H9 (cell line): ENCODE measurements at regions not wholly inside any gene's neighbourhood (a gene's known extent, or its start where the extent isn't known, plus 50 kb on each side); places are given as distances from the start of the nearest gene placed in this dataset.

Experiments
- DNase-seq: peaks from one replicate; pipeline ENCODE4 v3.0.0-alpha.2; 2017
- H2AFZ ChIP-seq: one replicate; pipeline ENCODE4 v1.6.1; 2013; ENCODE audit warnings: mild to moderate bottlenecking, low read length, control low read depth, moderate library complexity
- H2AK5ac ChIP-seq: 2 replicates; pipeline ENCODE4 v1.6.1; 2013; ENCODE audit warnings: low read length, control low read depth, mixed read lengths; ENCODE audit not compliant: insufficient read length
- H2BK120ac ChIP-seq: one replicate; pipeline ENCODE4 v1.6.1; 2013; ENCODE audit warnings: low read depth, mild to moderate bottlenecking, low read length, control low read depth, inconsistent platforms; ENCODE audit not compliant: poor library complexity, severe bottlenecking
- H2BK12ac ChIP-seq: 2 replicates; pipeline ENCODE4 v1.6.1; 2013; ENCODE audit warnings: low read length, control low read depth, mixed read lengths, low read depth; ENCODE audit not compliant: insufficient read length
- H2BK15ac ChIP-seq: 2 replicates; pipeline ENCODE4 v1.6.1; 2013; ENCODE audit warnings: low read depth, low read length, control low read depth
- H2BK20ac ChIP-seq: one replicate; pipeline ENCODE4 v1.6.1; 2013; ENCODE audit warnings: low read depth, mild to moderate bottlenecking, low read length, control low read depth, inconsistent platforms; ENCODE audit not compliant: poor library complexity, severe bottlenecking
- H2BK5ac ChIP-seq: 2 replicates; pipeline ENCODE4 v1.6.1; 2013; ENCODE audit warnings: low read length, control low read depth, mixed read lengths; ENCODE audit not compliant: insufficient read length
- H3K14ac ChIP-seq: 2 replicates; pipeline ENCODE4 v1.6.1; 2013; ENCODE audit warnings: low read length, control low read depth; ENCODE audit not compliant: insufficient read depth
- H3K18ac ChIP-seq: 2 replicates; pipeline ENCODE4 v1.6.1; 2013; ENCODE audit warnings: low read depth, mild to moderate bottlenecking, mixed read lengths, low read length, control low read depth; ENCODE audit not compliant: insufficient read length
- H3K23ac ChIP-seq: 2 replicates; pipeline ENCODE4 v1.6.1; 2013; ENCODE audit warnings: low read length, control low read depth, mixed read lengths, low read depth; ENCODE audit not compliant: insufficient read length
- H3K23me2 ChIP-seq: 2 replicates; pipeline ENCODE4 v1.6.1; 2013; ENCODE audit warnings: low read depth, mild to moderate bottlenecking, mixed read lengths, low read length, control low read depth; ENCODE audit not compliant: insufficient read length, poor library complexity, severe bottlenecking
- H3K27ac ChIP-seq: 2 replicates; pipeline ENCODE4 v1.5.1; 2013; ENCODE audit warnings: low read length, control low read depth, mixed read lengths, low read depth; ENCODE audit not compliant: insufficient read length
- H3K27me3 ChIP-seq: 2 replicates; pipeline ENCODE4 v1.6.1; 2013; ENCODE audit warnings: low read length, control low read depth, inconsistent platforms; ENCODE audit not compliant: insufficient read depth
- H3K4ac ChIP-seq: 2 replicates; pipeline ENCODE4 v1.6.1; 2013; ENCODE audit warnings: low read depth, mild to moderate bottlenecking, control low read depth, inconsistent platforms, low read length, moderate library complexity
- H3K4me1 ChIP-seq: 2 replicates; pipeline ENCODE4 v1.6.1; 2013; ENCODE audit warnings: low read length, control low read depth, inconsistent platforms; ENCODE audit not compliant: insufficient read depth
- H3K4me2 ChIP-seq: 2 replicates; pipeline ENCODE4 v1.6.1; 2013; ENCODE audit warnings: low read length, control low read depth, mixed read lengths; ENCODE audit not compliant: insufficient read length, insufficient read depth
- H3K56ac ChIP-seq: 2 replicates; pipeline ENCODE4 v1.6.1; 2013; ENCODE audit warnings: low read depth, mild to moderate bottlenecking, mixed read lengths, low read length, control low read depth; ENCODE audit not compliant: insufficient read length
- H3K79me1 ChIP-seq: 2 replicates; pipeline ENCODE4 v1.6.1; 2013; ENCODE audit warnings: low read depth, mild to moderate bottlenecking, moderate library complexity, low read length, control low read depth, inconsistent platforms; ENCODE audit not compliant: insufficient read depth, poor library complexity, severe bottlenecking
- H3K79me2 ChIP-seq: 2 replicates; pipeline ENCODE4 v1.6.1; 2013; ENCODE audit warnings: low read length, control low read depth, inconsistent platforms; ENCODE audit not compliant: insufficient read depth
- H3K9ac ChIP-seq: 2 replicates; pipeline ENCODE4 v1.6.1; 2013; ENCODE audit warnings: low read length, control low read depth, mixed read lengths; ENCODE audit not compliant: insufficient read length; ENCODE audit errors: extremely low read depth
- H3K9me3 ChIP-seq: one replicate; pipeline ENCODE4 v1.6.1; 2013; ENCODE audit warnings: low read depth, low read length, inconsistent platforms; ENCODE audit not compliant: control insufficient read depth
- H3T11ph ChIP-seq: one replicate; pipeline ENCODE4 v1.6.1; 2013; ENCODE audit warnings: mild to moderate bottlenecking, low read length, control low read depth, inconsistent platforms
- H4K20me1 ChIP-seq: one replicate; pipeline ENCODE4 v1.6.1; 2013; ENCODE audit not compliant: control insufficient read depth, insufficient read length, insufficient read depth
- H4K5ac ChIP-seq: 2 replicates; pipeline ENCODE4 v1.6.1; 2013; ENCODE audit warnings: low read depth, mild to moderate bottlenecking, mixed read lengths, low read length, control low read depth; ENCODE audit not compliant: insufficient read length
- H4K8ac ChIP-seq: replicated peaks from 2 replicates; pipeline ENCODE4 v1.6.1; 2013; ENCODE audit warnings: low read length, control low read depth, mixed read lengths, low read depth; ENCODE audit not compliant: insufficient read length
- H4K91ac ChIP-seq: 2 replicates; pipeline ENCODE4 v1.6.1; 2013; ENCODE audit warnings: low read depth, mild to moderate bottlenecking, moderate library complexity, mixed read lengths, low read length, control low read depth; ENCODE audit not compliant: insufficient read length
- H3K27ac Mint-ChIP-seq, 3 experiments: 2 replicates in 2 of 3; 3 replicates in 1 of 3; pipeline ENCODE4 v1.8.0; 2020 to 2021; ENCODE audit warnings: mixed read lengths in 3 of 3, mild to moderate bottlenecking in 1 of 3, moderate library complexity in 1 of 3
- H3K27me3 Mint-ChIP-seq: 2 replicates; pipeline ENCODE4 v1.8.0; 2021; ENCODE audit warnings: low read depth, mild to moderate bottlenecking, moderate library complexity, mixed read lengths
- H3K36me3 Mint-ChIP-seq, 3 experiments: 2 replicates in 2 of 3; 3 replicates in 1 of 3; pipeline ENCODE4 v1.8.0; 2020 to 2021; ENCODE audit warnings: low read depth in 3 of 3, mixed read lengths in 3 of 3; ENCODE audit not compliant: insufficient read depth in 1 of 3
- H3K4me1 Mint-ChIP-seq, 2 experiments: 2 replicates each; pipeline ENCODE4 v1.8.0; 2020; ENCODE audit warnings: mixed read lengths in 2 of 2
- H3K4me3 Mint-ChIP-seq, 2 experiments: 2 replicates in 1 of 2; 3 replicates in 1 of 2; pipeline ENCODE4 v1.8.0; 2020 to 2021; ENCODE audit warnings: mild to moderate bottlenecking in 2 of 2, mixed read lengths in 2 of 2, moderate library complexity in 1 of 2
- H3K9me3 Mint-ChIP-seq, 2 experiments: 2 replicates in 1 of 2; 3 replicates in 1 of 2; pipeline ENCODE4 v1.8.0; 2020; ENCODE audit warnings: mild to moderate bottlenecking in 2 of 2, mixed read lengths in 2 of 2, moderate library complexity in 1 of 2
- CTCF ChIP-seq: fragments of 200-600 bp; sonication (generic); conservative IDR thresholded peaks from 3 replicates; pipeline ENCODE4 v1.8.0; 2021; ENCODE audit warnings: antibody characterized with exemption, mild to moderate bottlenecking
- WGBS: extraction: QIAGEN DNeasy Blood & Tissue Kit; methylation state at CpG from one replicate; pipeline ENCODE4 v1.1.7; 2013; ENCODE audit warnings: missing lambda C conversion rate, low lambda C conversion rate, mixed read lengths; ENCODE audit not compliant: insufficient read length; ENCODE audit errors: extremely low coverage; 5-methylcytosine and 5-hydroxymethylcytosine counted together

GRCh38 chr18:60200558-60200957 lies 172.0 kb downstream of the MC4R start:
- Histone ChIP-seq H3K27me3 (no peaks in the 10 kb centered on the region), H3K4me1 (no peaks in the 10 kb centered on the region), H3K9ac (no peak overlapping the region), H2BK20ac (no peak overlapping the region), H3T11ph (no peak overlapping the region), H2BK120ac (no peak overlapping the region), H3K56ac (no peak overlapping the region), H3K4me2 (no peak overlapping the region), H3K23ac (no peak overlapping the region), H2BK15ac (no peak overlapping the region), H4K8ac (no peak overlapping the region), H3K14ac (no peak overlapping the region), H4K5ac (no peak overlapping the region), H3K18ac (no peak overlapping the region), H4K91ac (no peak overlapping the region), H2AFZ (no peak overlapping the region), H3K4ac (no peak overlapping the region), H3K79me2 (no peaks in the 10 kb centered on the region), H4K20me1 (no peaks in the 10 kb centered on the region), H2AK5ac (no peak overlapping the region), H3K27ac (no peak overlapping the region), H3K9me3 (no peaks in the 10 kb centered on the region), H3K23me2 (no peaks in the 10 kb centered on the region), H2BK12ac (no peak overlapping the region), H3K79me1 (no peaks in the 10 kb centered on the region), H2BK5ac (no peak overlapping the region)
- WGBS: no CpG with 5 or more reads among the region's 2 CpGs
- no peak overlapping the region for H3K27ac Mint-ChIP-seq
- DNase-seq: no peak
- H3K4me1 Mint-ChIP-seq: no peaks in the 10 kb centered on the region
- no peaks in the 10 kb centered on the region for H3K27me3 Mint-ChIP-seq
- H3K9me3 Mint-ChIP-seq: no peaks in the 10 kb centered on the region
- TF ChIP-seq CTCF: no peak
- no peak overlapping the region for H3K4me3 Mint-ChIP-seq
- H3K36me3 Mint-ChIP-seq: no peaks in the 10 kb centered on the region
